GM12865 (cell line): ENCODE measurements at regions not wholly inside any gene's neighbourhood (a gene's known extent, or its start where the extent isn't known, plus 50 kb on each side); places are given as distances from the start of the nearest gene placed in this dataset.

Source experiments
- DNase-seq: peaks from one replicate; pipeline ENCODE4 v3.0.0; 2010; ENCODE audit warnings: low read depth
- H3K4me3 ChIP-seq: 2 replicates; pipeline ENCODE4 v1.5.1; 2011; ENCODE audit warnings: mild to moderate bottlenecking, low read depth, low read length, control low read depth
- CTCF ChIP-seq: IDR thresholded peaks from 2 replicates; pipeline ENCODE4 v1.5.1; 2011; ENCODE audit warnings: low read length, control low read depth, low read depth, inconsistent platforms; ENCODE audit not compliant: insufficient read depth; ENCODE audit errors: missing control alignments

GRCh38 chr4:3700223-3700622 lies 66.0 kb upstream of the ADRA2C start:
- TF ChIP-seq CTCF, result no peak
- no peak for DNase-seq
- no peak overlapping the region for H3K4me3 ChIP-seq

- no peak overlapping the region for H3K4me3 ChIP-seq
- no peak for TF ChIP-seq CTCF
- no peak for DNase-seq
Measured at GRCh38 chr4:3699678-3700077, 66.5 kb upstream of the ADRA2C start.

- H3K4me3 ChIP-seq, result no peak overlapping the region
- TF ChIP-seq CTCF, result no peak
- no peak for DNase-seq
Measured at GRCh38 chr4:3699261-3699660, 66.9 kb upstream of the ADRA2C start.

- TF ChIP-seq CTCF, result no peak
- DNase-seq, result no peak
- no peak overlapping the region for H3K4me3 ChIP-seq
Measured at GRCh38 chr4:3697033-3697432, 69.2 kb upstream of the ADRA2C start.

- no peak for DNase-seq
- TF ChIP-seq CTCF, result no peak
- H3K4me3 ChIP-seq, result no peak overlapping the region
Measured at GRCh38 chr4:3690551-3691152, 75.5 kb upstream of the ADRA2C start.

GRCh38 chr4:3689576-3690550 lies 76.3 kb upstream of the ADRA2C start:
- H3K4me3 ChIP-seq, result no peak overlapping the region
- no peak for DNase-seq
- TF ChIP-seq CTCF, result no peak
